Erythroblast (primary cell): ENCODE measurements at regions not wholly inside any gene's neighbourhood (a gene's known extent, or its start where the extent isn't known, plus 50 kb on each side); places are given as distances from the start of the nearest gene placed in this dataset.

Experiments used
- DNase-seq, 2 experiments: peaks; one replicate each; lab custom pipeline; 2025; lab: John Stamatoyannopoulos, UW
- GATA1 ChIP-seq: IDR thresholded peaks from 2 replicates; pipeline ENCODE4 v1.6.1; 2011; ENCODE audit warnings: low read depth, mild to moderate bottlenecking, control low read depth, low read length, moderate library complexity
- POLR2A ChIP-seq: IDR thresholded peaks from 2 replicates; pipeline ENCODE4 v1.6.1; 2011; ENCODE audit warnings: mild to moderate bottlenecking, low read length

- no peak for DNase-seq
- no peak for TF ChIP-seq GATA1
- TF ChIP-seq POLR2A: no peak
Measured at GRCh38 chr3:162863579-162863978, 1367.0 kb downstream of the OTOL1 start.

- TF ChIP-seq POLR2A (no peak), GATA1 (no peak)
- no peak for DNase-seq
Measured at GRCh38 chr3:162865466-162865865, 1368.9 kb downstream of the OTOL1 start.

- DNase-seq: no peak
- TF ChIP-seq POLR2A (no peak), GATA1 (no peak)
Measured at GRCh38 chr3:162879021-162879562, 1382.5 kb downstream of the OTOL1 start.

- no peak for TF ChIP-seq POLR2A
- no peak for TF ChIP-seq GATA1
- no peak for DNase-seq
Measured at GRCh38 chr3:162884373-162884772, 1387.8 kb downstream of the OTOL1 start.

- TF ChIP-seq GATA1 (no peak), POLR2A (no peak)
Measured at GRCh38 chr3:162892921-162893793, 1396.5 kb downstream of the OTOL1 start.

GRCh38 chr3:162897291-162897690, 1400.7 kb downstream of the OTOL1 start:
- no peak for TF ChIP-seq POLR2A
- TF ChIP-seq GATA1: no peak
- no peak for DNase-seq

More at GRCh38 chr3:162892921-162893793, 1396.5 kb downstream of the OTOL1 start:
- no peak for DNase-seq

- TF ChIP-seq GATA1: no peak
- no peak for TF ChIP-seq POLR2A
- DNase-seq: no peak
Measured at GRCh38 chr3:162932503-162932902, 1435.9 kb downstream of the OTOL1 start.

- no peak for TF ChIP-seq POLR2A
- TF ChIP-seq GATA1: no peak
- DNase-seq: no peak
Measured at GRCh38 chr3:162933656-162934055, 1437.0 kb downstream of the OTOL1 start.

- TF ChIP-seq GATA1 (no peak), POLR2A (no peak)
- DNase-seq: no peak
Measured at GRCh38 chr3:162936706-162937105, 1440.1 kb downstream of the OTOL1 start.

- no peak for DNase-seq
Measured at GRCh38 chr3:162938083-162938482, 1441.5 kb downstream of the OTOL1 start.

GRCh38 chr3:162945626-162946025, 1449.0 kb downstream of the OTOL1 start:
- TF ChIP-seq POLR2A: no peak
- TF ChIP-seq GATA1: no peak
- no peak for DNase-seq

More at GRCh38 chr3:162938083-162938482, 1441.5 kb downstream of the OTOL1 start:
- no peak for TF ChIP-seq POLR2A
- TF ChIP-seq GATA1: no peak

- TF ChIP-seq POLR2A (no peak), GATA1 (no peak)
- DNase-seq: no peak
Measured at GRCh38 chr3:162956711-162957110, 1460.1 kb downstream of the OTOL1 start.

- no peak for DNase-seq
- TF ChIP-seq GATA1: no peak
Measured at GRCh38 chr3:162960269-162960668, 1463.7 kb downstream of the OTOL1 start.

GRCh38 chr3:162970292-162970691, 1473.7 kb downstream of the OTOL1 start:
- TF ChIP-seq POLR2A: no peak
- DNase-seq: no peak
